HG02938 (cell line): ENCODE measurements at regions not wholly inside any gene's neighbourhood (a gene's known extent, or its start where the extent isn't known, plus 50 kb on each side); places are given as distances from the start of the nearest gene placed in this dataset.

Experiments
- ATAC-seq: cut with Tn5 transposase; IDR thresholded peaks from one replicate; pipeline ENCODE4 v1.9.1; 2021; ENCODE audit warnings: mild to moderate bottlenecking, moderate library complexity; ENCODE audit not compliant: unreplicated experiment

GRCh38 chr21:36628106-36628505, 70.8 kb upstream of the SIM2 start:
- ATAC-seq = no peak

- ATAC-seq = no peak
Observed at GRCh38 chr21:36628761-36629460, 70.0 kb upstream of the SIM2 start.

- ATAC-seq = no peak
Observed at GRCh38 chr21:36630485-36631206, 68.3 kb upstream of the SIM2 start.

- no peak for ATAC-seq
Observed at GRCh38 chr21:36636016-36636415, 62.9 kb upstream of the SIM2 start.

GRCh38 chr21:36636439-36636838, 62.5 kb upstream of the SIM2 start:
- ATAC-seq = no peak

GRCh38 chr21:36639769-36640168, 59.1 kb upstream of the SIM2 start:
- no peak for ATAC-seq

- ATAC-seq = no peak
Observed at GRCh38 chr21:36640174-36640720, 58.7 kb upstream of the SIM2 start.

GRCh38 chr21:36640721-36641244, 58.1 kb upstream of the SIM2 start:
- ATAC-seq = no peak

- ATAC-seq = no peak
Observed at GRCh38 chr21:36641346-36641745, 57.6 kb upstream of the SIM2 start.

- ATAC-seq = no peak
Observed at GRCh38 chr21:36641886-36642285, 57.0 kb upstream of the SIM2 start.

GRCh38 chr21:36642777-36643176, 56.1 kb upstream of the SIM2 start:
- ATAC-seq = no peak

- no peak for ATAC-seq
Observed at GRCh38 chr21:36643374-36644250, 55.3 kb upstream of the SIM2 start.

- no peak for ATAC-seq
Observed at GRCh38 chr21:36646011-36646410, 52.9 kb upstream of the SIM2 start.

GRCh38 chr21:36646645-36647044, 52.3 kb upstream of the SIM2 start:
- ATAC-seq = no peak

- no peak for ATAC-seq
Observed at GRCh38 chr21:36647279-36648093, 51.4 kb upstream of the SIM2 start.
